ENCODE measurements at regions not wholly inside any gene's neighbourhood (a gene's known extent, or its start where the extent isn't known, plus 50 kb on each side); places are given as distances from the start of the nearest gene placed in this dataset.

GRCh38 chr7:4319280-4319679 is 362.8 kb upstream of the FOXK1 start:
- no peak for DNase-seq (ENCODE audit: low read depth)
- TF ChIP-seq, protein P1, sequence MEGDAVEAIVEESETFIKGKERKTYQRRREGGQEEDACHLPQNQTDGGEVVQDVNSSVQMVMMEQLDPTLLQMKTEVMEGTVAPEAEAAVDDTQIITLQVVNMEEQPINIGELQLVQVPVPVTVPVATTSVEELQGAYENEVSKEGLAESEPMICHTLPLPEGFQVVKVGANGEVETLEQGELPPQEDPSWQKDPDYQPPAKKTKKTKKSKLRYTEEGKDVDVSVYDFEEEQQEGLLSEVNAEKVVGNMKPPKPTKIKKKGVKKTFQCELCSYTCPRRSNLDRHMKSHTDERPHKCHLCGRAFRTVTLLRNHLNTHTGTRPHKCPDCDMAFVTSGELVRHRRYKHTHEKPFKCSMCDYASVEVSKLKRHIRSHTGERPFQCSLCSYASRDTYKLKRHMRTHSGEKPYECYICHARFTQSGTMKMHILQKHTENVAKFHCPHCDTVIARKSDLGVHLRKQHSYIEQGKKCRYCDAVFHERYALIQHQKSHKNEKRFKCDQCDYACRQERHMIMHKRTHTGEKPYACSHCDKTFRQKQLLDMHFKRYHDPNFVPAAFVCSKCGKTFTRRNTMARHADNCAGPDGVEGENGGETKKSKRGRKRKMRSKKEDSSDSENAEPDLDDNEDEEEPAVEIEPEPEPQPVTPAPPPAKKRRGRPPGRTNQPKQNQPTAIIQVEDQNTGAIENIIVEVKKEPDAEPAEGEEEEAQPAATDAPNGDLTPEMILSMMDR (IDR thresholded peaks at IDR 0.05; ENCODE audit: low read depth, low read length, missing control alignments), result no peak
- in situ Hi-C loops (cut with HindIII; ENCODE audit: low sequenced_read_pairs), result no loop called here
- no peak overlapping the region for H3K4me3 ChIP-seq (ENCODE audit: low read depth, low read length)

DNA sequence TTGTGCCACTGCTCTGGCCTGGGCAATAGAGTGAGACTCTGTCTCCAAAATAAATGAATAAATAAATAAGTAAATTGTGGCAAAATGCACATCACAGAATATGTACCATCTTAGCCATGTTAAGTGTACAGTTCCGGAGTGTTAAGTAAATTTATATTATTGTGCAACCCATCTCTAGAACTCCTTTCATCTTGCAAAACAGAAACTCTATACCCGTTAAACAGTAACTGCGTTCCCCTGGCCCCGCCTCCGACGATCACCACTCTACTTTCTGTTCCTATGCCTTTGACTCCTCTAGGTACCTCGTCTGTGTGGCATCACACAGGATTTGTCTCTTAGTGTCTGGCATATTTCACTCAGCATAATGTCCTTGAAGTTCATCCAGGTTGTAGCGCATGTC is 356.4 kb upstream of the FOXK1 start:
- in situ Hi-C loops (cut with HindIII; ENCODE audit: low sequenced_read_pairs), result no loop called here
- TF ChIP-seq, protein P1 (IDR thresholded peaks at IDR 0.05; ENCODE audit: low read depth, low read length, missing control alignments), result no peak
- no peak overlapping the region for H3K4me3 ChIP-seq (ENCODE audit: low read depth, low read length)

DNA sequence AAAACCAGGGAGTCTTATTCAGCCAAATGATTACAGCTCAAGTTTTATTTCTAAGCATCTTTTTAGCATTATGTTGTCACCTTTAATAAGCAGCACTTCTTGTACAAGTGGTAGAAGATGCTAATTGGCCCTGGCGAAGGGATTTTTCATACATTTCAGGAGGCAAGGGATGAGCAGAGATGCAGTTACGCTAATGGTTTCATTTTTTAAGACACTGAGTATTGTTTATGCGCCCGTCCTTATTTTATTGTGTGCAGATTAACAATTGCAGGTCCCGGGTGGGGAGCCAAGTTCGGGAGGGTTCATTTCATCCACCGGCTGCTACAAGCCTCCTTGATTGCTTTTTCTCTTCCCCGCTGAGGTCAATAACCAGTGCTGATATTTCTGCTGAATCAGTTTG is 350.4 kb upstream of the FOXK1 start:
- in situ Hi-C loops (cut with HindIII; ENCODE audit: low sequenced_read_pairs), result no loop called here
- TF ChIP-seq, protein P1 (IDR thresholded peaks at IDR 0.05; ENCODE audit: low read depth, low read length, missing control alignments), result no peak
- no peak overlapping the region for H3K4me3 ChIP-seq (ENCODE audit: low read depth, low read length)
- DNase-seq (ENCODE audit: low read depth), result no peak

More for the DNA sequence above, 356.4 kb upstream of the FOXK1 start:
- no peak for DNase-seq (ENCODE audit: low read depth)

DNA sequence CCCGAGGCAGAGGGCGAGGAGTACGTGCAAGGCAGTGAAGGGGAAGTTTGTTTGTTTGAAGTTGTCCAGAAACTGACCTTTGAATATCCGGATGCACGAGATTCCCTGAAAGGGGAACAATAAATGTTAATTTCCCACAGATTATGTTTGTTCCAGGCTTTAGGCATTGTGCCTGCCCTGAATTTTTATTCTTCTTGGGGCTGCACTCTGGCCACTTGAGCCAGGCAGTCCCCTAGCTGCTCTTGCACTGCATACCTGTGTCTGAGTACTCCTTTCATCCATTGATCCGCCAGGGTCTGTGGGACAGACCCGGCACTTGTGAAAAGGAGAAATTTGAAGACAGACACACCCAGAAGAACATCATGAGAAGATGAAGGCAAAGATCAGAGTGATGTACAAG is 343.5 kb upstream of the FOXK1 start:
- TF ChIP-seq, protein P1 (IDR thresholded peaks at IDR 0.05; ENCODE audit: low read depth, low read length, missing control alignments), result no peak
- in situ Hi-C loops (cut with HindIII; ENCODE audit: low sequenced_read_pairs), result no loop called here
- no peak overlapping the region for H3K4me3 ChIP-seq (ENCODE audit: low read depth, low read length)
- DNase-seq (ENCODE audit: low read depth), result no peak

DNA sequence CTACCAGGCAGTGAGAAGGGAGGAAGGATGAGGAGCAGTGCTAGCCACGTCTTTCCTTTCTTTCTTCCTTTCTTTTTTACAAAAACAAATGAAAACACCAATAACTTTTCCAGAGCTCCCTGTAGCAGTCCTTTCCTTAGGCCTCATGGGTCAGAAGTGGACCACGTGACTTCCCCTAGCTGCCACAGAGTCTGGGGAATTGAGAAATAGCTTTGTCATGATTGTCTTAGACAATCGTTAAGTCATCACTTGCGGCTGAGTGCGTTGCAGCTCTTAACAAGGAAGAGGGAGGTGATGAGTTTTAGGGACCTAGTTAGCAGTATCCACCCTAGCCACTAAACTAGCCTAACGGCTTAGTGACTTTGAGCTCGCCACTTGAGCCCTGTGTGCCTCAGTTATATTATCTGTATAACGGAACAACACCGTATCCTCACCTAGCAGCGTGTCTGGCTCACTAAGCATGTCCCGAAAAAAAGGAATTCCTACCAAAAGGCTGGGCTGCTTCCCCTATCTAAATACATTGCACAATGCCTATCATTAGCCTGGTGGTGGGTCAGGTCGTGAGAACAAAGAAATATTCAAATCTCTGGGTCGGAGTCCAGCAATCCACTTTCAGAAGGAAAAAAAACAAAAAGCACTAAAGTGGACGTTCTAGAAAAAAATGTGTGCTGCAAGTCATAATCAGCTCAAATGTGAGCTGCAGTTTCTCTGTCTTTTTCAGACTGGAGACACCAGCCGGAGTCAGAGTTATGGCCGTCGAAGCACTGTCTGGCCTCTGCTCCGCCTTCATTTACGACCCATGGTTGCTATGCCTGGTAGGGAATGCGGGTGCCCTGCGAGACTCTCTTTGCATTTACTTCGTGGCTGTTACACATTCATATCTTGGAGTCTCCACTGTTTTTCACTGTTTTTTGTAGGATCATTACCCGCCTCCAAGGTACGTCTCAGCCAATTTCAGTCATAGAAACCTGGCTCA is 338.5 kb upstream of the FOXK1 start:
- in situ Hi-C loops (cut with HindIII; ENCODE audit: low sequenced_read_pairs), result no loop called here
- DNase-seq (ENCODE audit: low read depth), result no peak
- TF ChIP-seq, protein P1 (IDR thresholded peaks at IDR 0.05; ENCODE audit: low read depth, low read length, missing control alignments), result no peak
- H3K4me3 ChIP-seq (ENCODE audit: low read depth, low read length), result no peak overlapping the region

DNA sequence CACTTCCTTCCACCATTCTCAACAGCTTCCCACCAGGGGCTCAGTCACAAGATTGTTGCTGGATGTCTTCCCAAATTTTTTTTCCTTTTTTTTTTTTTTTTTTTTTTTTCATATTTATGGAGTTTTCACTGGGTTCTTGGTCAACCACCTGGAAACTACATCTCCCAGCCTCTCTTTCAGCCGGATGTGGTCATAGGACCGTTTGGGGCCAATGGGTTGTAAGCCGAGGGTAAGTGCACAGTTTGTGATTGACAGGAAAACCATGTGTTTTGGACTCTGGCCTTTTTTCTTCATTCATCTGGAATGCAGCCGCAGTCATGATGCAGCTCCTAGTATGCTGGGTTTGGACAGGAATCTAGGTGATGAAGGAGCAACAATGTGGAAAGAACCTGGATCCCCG is 337.1 kb upstream of the FOXK1 start:
- TF ChIP-seq, protein P1 (IDR thresholded peaks at IDR 0.05; ENCODE audit: low read depth, low read length, missing control alignments), result no peak
- DNase-seq (ENCODE audit: low read depth), result no peak
- in situ Hi-C loops (cut with HindIII; ENCODE audit: low sequenced_read_pairs), result no loop called here
- H3K4me3 ChIP-seq (ENCODE audit: low read depth, low read length), result no peak overlapping the region

Measured in astrocyte of the cerebellum (primary cell).